Erythroblast (primary cell): ENCODE measurements at regions not wholly inside any gene's neighbourhood (a gene's known extent, or its start where the extent isn't known, plus 50 kb on each side); places are given as distances from the start of the nearest gene placed in this dataset.

ENCODE experiments used
- GATA1 ChIP-seq: IDR thresholded peaks from 2 replicates; pipeline ENCODE4 v1.6.1; 2011; ENCODE audit warnings: low read depth, mild to moderate bottlenecking, control low read depth, low read length, moderate library complexity
- POLR2A ChIP-seq: IDR thresholded peaks from 2 replicates; pipeline ENCODE4 v1.6.1; 2011; ENCODE audit warnings: mild to moderate bottlenecking, low read length

GRCh38 chr3:95751509-95751908, 1062.9 kb upstream of the EPHA6 start:
- no peak for TF ChIP-seq POLR2A
- no peak for TF ChIP-seq GATA1
